ENCODE measurements at regions not wholly inside any gene's neighbourhood (a gene's known extent, or its start where the extent isn't known, plus 50 kb on each side); places are given as distances from the start of the nearest gene placed in this dataset.

- TF ChIP-seq CTCF (IDR thresholded peaks at IDR 0.05; ENCODE audit: insufficient read depth, low read depth, low read length) = no peak
- ChIA-PET POLR2A (no interaction called here), CTCF (interaction anchor here (0.6 kb wide), 1 partner anchor 39 kb away, joined by 3 read pairs; no protein-coding TSS in a partner anchor)
- no peaks in the 10 kb centered on the region for H3K36me3 ChIP-seq (ENCODE audit: control insufficient read depth, insufficient read depth, low read length)
- no peak for DNase-seq (ENCODE audit: low read depth)
- H3K4me3 ChIP-seq (ENCODE audit: low read depth, low read length) = no peak overlapping the region
- H3K27me3 ChIP-seq (ENCODE audit: control insufficient read depth, insufficient read depth, low read length) = no peaks in the 10 kb centered on the region; the same call in 1 of the 2 replicates
Observed at GRCh38 chr3:56940976-56941375, 119.5 kb upstream of the SPATA12 start.

- CTCF ChIA-PET = interaction anchor here (0.6 kb wide), 2 partner anchors 38 to 381 kb away, joined by 3 read pairs; no protein-coding TSS in a partner anchor
- no peak for DNase-seq (ENCODE audit: low read depth)
- H3K36me3 ChIP-seq (ENCODE audit: control insufficient read depth, insufficient read depth, low read length) = no peaks in the 10 kb centered on the region
- POLR2A ChIA-PET = no interaction called here
- no peak for TF ChIP-seq CTCF (IDR thresholded peaks at IDR 0.05; ENCODE audit: insufficient read depth, low read depth, low read length)
- no peaks in the 10 kb centered on the region; the same call in 1 of the 2 replicates for H3K27me3 ChIP-seq (ENCODE audit: control insufficient read depth, insufficient read depth, low read length)
- H3K4me3 ChIP-seq (ENCODE audit: low read depth, low read length) = no peak overlapping the region
Observed at GRCh38 chr3:56940321-56940720, 120.1 kb upstream of the SPATA12 start.

DNA sequence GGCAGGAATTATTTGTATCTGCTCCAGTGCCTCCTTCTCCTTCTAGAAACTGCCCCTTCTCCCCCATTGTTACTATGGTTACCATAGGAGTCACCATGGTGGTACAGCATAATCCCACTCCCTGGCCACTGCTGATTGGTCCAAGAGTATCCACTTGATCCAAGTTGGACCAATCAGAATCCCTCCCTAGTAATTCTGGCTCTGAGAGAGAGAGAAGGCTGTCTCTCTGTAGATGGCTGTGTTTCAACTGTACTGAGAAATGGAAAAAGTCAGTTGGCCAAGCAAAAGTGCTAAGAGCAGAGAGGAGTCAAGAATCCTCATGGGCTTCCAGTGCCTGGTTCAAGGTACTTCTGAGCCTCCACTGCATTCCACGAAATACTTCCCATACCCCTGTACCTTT is 120.6 kb upstream of the SPATA12 start:
- DNase-seq (ENCODE audit: low read depth) = no peak
- ChIA-PET CTCF (interaction anchor here (0.6 kb wide), 1 partner anchor 382 kb away, joined by 3 read pairs; no protein-coding TSS in a partner anchor), POLR2A (no interaction called here)
- no peaks in the 10 kb centered on the region for H3K36me3 ChIP-seq (ENCODE audit: control insufficient read depth, insufficient read depth, low read length)
- H3K4me3 ChIP-seq (ENCODE audit: low read depth, low read length) = no peak overlapping the region
- no peaks in the 10 kb centered on the region; the same call in 1 of the 2 replicates for H3K27me3 ChIP-seq (ENCODE audit: control insufficient read depth, insufficient read depth, low read length)
- TF ChIP-seq CTCF (IDR thresholded peaks at IDR 0.05; ENCODE audit: insufficient read depth, low read depth, low read length) = no peak

GRCh38 chr3:56938530-56938929 is 121.9 kb upstream of the SPATA12 start:
- no peak for DNase-seq (ENCODE audit: low read depth)
- POLR2A ChIA-PET = no interaction called here
- no peak for TF ChIP-seq CTCF (IDR thresholded peaks at IDR 0.05; ENCODE audit: insufficient read depth, low read depth, low read length)
- no peak overlapping the region for H3K4me3 ChIP-seq (ENCODE audit: low read depth, low read length)
- CTCF ChIA-PET = interaction anchor here (0.6 to 1.0 kb wide), 3 partner anchors 19 to 597 kb away, joined by 3 read pairs; no protein-coding TSS in a partner anchor
- no peaks in the 10 kb centered on the region for H3K36me3 ChIP-seq (ENCODE audit: control insufficient read depth, insufficient read depth, low read length)
- no peaks in the 10 kb centered on the region; the same call in 1 of the 2 replicates for H3K27me3 ChIP-seq (ENCODE audit: control insufficient read depth, insufficient read depth, low read length)

DNA sequence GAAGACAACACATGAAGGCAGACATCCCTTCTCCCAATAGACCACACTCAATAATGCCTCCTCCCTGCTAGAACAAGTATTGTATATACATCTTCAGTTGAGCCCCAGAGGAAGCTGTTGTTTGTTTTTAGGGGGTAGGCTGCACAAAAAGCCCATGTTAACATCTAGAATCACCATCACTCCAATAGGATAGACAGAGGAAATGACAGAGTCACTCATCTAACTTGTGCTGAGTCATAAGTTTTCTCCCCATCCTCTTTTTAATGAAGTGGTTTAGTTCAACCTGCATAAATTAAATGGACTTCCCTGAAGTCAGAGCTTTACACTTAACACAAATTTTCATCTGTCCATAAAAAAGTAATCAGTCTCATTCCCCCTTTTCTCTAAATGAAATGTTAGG is 122.9 kb upstream of the SPATA12 start:
- CTCF ChIA-PET = no interaction called here
- Histone ChIP-seq H3K27me3 (ENCODE audit: control insufficient read depth, insufficient read depth, low read length) (no peaks in the 10 kb centered on the region; the same call in 1 of the 2 replicates), H3K4me3 (ENCODE audit: low read depth, low read length) (no peak overlapping the region), H3K36me3 (ENCODE audit: control insufficient read depth, insufficient read depth, low read length) (no peaks in the 10 kb centered on the region)
- no peak for TF ChIP-seq CTCF (IDR thresholded peaks at IDR 0.05; ENCODE audit: insufficient read depth, low read depth, low read length)
- POLR2A ChIA-PET = no interaction called here
- DNase-seq (ENCODE audit: low read depth) = no peak
